Pulmonary artery endothelial cell (primary cell): ENCODE measurements at regions not wholly inside any gene's neighbourhood (a gene's known extent, or its start where the extent isn't known, plus 50 kb on each side); places are given as distances from the start of the nearest gene placed in this dataset.
"Not testable (repeated sequence)": the region's sequence is repeated elsewhere in the genome, so short reads cannot be mapped to it uniquely, and the experiment has no call there.

Experiments
- DNase-seq: peaks from one replicate; pipeline ENCODE4 v3.0.0-alpha.2; 2011; ENCODE audit warnings: low read depth, low spot score

GRCh38 chr2:177008662-177009061 lies 203.9 kb upstream of the HNRNPA3 start:
- not testable (repeated sequence) for DNase-seq

DNA sequence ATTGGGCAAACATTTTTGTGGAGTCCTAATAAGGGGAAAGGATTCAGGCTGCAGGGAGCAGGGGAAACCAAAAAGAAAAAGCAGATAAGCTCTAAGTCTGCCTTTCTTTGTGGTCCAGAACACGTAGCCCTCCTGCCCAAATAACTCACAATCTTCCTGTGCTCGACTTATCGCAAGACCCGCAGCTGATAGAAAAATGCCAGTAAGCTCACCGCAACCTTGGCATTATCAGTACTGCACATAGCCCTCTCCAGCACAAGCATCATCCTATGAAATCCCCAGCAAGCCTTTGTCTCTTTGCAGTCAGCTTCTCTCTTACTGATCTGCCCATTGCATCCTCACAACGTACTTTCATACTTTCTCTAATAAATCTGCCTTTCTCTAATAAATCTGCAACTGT lies 202.4 kb upstream of the HNRNPA3 start:
- DNase-seq, result no peak

GRCh38 chr2:177010861-177011260 lies 201.7 kb upstream of the HNRNPA3 start:
- no peak for DNase-seq

DNA sequence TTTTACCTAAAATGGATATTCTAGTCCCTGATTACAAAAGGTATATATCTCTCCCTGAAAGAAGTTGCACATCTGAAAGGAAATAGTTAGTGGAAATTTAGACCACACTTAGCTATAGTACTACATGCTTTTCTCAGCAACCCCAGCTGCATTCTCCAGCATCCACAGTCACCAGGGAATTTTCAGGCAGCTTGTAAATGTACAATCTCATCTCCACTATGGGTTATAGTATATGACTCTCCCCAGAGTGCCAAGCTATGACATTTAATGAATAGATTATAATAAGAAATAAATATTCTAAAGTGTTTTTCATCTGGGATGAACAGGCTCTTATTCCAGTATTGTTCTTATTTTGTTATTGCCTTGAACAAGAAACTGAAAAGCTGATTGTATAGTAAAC lies 197.6 kb upstream of the HNRNPA3 start:
- no peak for DNase-seq

DNA sequence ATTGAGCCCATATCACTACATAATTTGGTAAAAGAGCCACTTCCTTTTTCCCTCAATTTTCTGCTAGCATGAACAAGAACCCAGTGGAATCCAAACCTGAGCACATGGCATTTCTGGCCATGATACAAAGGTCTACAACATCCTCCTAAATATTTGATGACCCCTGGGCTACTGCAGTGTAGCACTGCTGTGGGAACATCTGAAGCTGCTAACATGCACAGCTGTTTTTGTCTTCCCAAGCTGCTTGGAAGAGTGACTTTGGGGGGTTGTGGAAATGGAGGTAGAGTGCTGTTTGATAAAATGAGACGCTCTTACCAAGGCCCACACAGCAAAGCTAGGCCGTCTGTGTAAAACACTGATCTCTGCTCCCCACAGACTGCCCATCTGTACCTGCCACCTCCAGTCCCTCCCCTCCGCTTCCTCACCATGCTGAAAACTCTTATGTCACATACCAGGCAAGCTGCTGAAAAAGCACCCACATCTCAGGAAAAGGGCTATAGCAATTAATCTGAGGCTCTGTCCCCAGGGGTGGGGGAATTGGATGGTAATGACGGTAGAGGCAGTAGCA lies 197.2 kb upstream of the HNRNPA3 start:
- no peak for DNase-seq

- no peak for DNase-seq
These were observed 192.0 kb upstream of the HNRNPA3 start for GRCh38 chr2:177020524-177021119.

- no peak for DNase-seq
These were observed 190.8 kb upstream of the HNRNPA3 start for GRCh38 chr2:177021706-177022343.

DNA sequence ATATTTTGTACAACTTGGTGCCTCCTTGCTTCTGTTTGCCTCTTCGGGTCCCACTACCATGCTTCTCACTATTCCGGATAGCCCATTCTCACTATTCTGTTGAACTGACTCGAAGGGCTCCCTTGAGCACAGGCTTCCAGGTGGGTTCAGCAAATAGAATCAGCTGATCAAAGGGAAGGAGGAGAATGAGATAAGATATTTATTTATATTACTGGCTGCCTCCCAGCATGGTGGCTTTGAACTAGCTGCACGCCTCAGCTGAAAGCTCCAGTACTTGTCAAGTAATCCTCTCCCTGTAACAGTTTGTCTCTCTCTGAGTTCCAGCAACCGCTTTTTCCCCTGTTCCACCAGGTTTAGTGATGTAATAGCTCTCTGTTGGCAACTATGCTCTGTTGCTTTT lies 187.8 kb upstream of the HNRNPA3 start:
- DNase-seq, result no peak

GRCh38 chr2:177026253-177026652 lies 186.3 kb upstream of the HNRNPA3 start:
- DNase-seq, result no peak

- DNase-seq, result no peak
These were observed 185.6 kb upstream of the HNRNPA3 start for GRCh38 chr2:177026956-177027355.

DNA sequence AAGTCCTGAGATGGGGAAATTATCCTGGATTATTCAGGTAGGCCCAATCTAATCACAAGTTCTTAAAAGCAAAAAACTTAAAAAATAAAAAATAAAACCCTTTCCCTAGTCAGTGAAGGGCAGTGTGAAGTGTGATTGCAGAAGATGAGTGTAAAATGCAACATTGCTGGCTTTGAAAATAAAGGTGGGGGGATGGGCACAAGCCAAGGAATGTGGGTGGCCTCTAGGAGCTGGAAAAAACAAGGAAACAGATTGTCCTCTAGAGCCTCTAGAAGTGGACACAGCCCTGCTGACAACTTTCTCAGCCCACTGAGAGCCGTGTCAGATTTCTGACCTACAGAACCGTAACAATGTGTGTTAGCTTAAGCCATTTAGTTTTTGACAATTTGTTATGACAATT lies 184.3 kb upstream of the HNRNPA3 start:
- DNase-seq, result no peak

GRCh38 chr2:177029075-177029474 lies 183.5 kb upstream of the HNRNPA3 start:
- no peak for DNase-seq

- no peak for DNase-seq
These were observed 183.1 kb upstream of the HNRNPA3 start for GRCh38 chr2:177029501-177029900.

- no peak for DNase-seq
These were observed 182.7 kb upstream of the HNRNPA3 start for GRCh38 chr2:177029901-177030300.

DNA sequence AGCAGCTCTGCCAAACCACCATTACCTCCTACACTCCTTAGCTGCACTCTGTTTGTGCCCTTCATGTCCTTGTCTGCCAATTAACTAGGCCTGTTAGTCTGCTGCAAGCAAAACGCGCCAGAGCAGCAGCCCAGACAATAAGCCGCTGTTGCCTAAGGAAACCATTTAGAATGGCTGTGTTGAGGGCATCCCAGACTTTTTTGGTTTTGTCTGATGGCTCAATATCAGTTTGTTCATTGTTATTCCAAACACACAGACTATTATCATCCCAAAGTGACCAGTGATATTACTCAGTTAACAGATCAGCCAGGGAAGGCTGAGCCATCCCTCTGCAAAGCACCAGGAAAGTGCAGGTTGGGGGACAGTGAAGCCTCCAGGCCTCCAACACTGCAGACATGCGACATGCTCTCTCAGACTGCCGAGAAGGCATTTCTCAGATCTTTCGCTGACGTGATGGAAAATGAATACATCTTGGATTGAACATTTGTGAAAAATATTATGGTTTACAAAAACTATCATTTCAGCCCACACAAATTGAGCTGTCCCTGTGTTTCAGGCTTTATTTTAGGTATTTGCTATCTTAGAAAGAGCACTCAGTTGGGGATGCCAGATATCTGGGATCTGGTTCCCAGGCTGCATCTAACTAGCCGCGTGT lies 182.0 kb upstream of the HNRNPA3 start:
- no peak for DNase-seq

GRCh38 chr2:177031438-177032180 lies 181.0 kb upstream of the HNRNPA3 start:
- DNase-seq, result no peak

DNA sequence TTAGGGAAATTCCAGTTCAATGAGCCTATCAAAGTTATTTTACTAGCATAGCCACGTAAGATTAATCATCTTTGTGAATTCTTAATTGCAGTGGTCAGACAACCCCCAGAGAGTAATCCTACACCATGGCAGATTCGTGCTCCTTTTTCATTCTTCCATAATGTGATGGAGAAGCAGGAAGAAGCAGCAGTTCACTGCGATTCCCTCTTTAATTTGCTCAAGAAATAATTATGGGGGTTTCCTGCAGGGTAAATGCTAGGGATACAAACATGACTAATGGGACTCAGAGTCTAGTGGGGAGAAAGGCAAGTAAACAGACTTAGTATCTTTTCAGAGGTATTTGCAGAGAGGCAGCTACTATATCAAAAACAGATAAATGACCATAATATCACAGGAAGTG lies 175.8 kb upstream of the HNRNPA3 start:
- no peak for DNase-seq

- DNase-seq, result no peak
These were observed 175.0 kb upstream of the HNRNPA3 start for GRCh38 chr2:177037569-177037968.

DNA sequence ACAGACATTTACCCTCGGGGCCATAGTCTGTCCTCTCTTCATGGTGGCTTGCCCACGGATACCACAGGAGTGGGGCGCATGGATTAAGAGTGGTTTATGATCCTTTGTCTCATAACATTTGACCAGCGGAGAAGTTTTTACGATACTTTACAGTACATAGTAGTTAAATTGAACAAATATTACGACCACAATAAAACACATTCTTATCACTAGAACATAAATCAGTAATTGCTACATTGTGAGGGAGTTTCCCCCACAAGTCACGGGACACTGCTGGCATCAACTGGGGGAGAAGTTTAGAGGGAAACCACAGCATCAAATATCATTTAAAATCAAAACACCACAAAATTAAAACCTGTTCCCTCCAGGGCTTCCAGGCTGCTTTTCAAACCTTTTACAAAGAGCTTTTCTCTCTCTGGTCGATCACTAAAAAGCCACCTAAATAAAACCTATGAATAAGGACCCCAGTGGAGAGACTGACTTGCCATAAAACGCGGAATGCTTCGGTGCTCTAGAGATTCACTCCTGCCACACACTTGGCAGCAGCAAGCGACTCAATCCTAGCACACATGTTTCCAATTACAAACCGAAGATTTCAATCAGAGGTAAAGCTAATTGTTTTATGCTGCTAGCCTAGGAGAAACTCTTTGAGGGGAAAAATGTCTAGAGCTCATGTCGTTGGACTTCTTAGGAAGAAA lies 173.7 kb upstream of the HNRNPA3 start:
- DNase-seq, result no peak

GRCh38 chr2:177042311-177042710 lies 170.3 kb upstream of the HNRNPA3 start:
- DNase-seq, result no peak

- no peak for DNase-seq
These were observed 167.9 kb upstream of the HNRNPA3 start for GRCh38 chr2:177044671-177045070.
